ENCODE measurements at regions not wholly inside any gene's neighbourhood (a gene's known extent, or its start where the extent isn't known, plus 50 kb on each side); places are given as distances from the start of the nearest gene placed in this dataset.

DNA sequence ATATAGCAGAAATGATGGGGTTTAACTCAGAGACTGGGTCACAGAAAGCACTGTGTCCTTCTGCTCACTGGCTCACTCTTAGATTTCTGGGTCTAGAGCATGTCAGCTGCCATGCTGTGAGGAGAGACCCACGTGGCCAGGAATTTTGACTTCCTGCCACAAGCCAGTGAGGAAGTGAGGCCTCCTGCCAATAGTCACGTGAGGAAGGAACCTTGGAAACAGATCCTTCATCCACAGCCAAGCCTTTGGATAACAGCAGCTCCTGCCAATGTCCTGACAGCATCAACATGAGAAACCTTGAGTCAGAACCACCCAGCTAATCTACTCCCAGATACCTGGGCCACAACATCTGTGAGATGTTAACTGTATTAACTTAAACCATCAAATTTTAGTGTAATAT lies 114.5 kb upstream of the PLPPR5 start:
- TF ChIP-seq, protein P1, sequence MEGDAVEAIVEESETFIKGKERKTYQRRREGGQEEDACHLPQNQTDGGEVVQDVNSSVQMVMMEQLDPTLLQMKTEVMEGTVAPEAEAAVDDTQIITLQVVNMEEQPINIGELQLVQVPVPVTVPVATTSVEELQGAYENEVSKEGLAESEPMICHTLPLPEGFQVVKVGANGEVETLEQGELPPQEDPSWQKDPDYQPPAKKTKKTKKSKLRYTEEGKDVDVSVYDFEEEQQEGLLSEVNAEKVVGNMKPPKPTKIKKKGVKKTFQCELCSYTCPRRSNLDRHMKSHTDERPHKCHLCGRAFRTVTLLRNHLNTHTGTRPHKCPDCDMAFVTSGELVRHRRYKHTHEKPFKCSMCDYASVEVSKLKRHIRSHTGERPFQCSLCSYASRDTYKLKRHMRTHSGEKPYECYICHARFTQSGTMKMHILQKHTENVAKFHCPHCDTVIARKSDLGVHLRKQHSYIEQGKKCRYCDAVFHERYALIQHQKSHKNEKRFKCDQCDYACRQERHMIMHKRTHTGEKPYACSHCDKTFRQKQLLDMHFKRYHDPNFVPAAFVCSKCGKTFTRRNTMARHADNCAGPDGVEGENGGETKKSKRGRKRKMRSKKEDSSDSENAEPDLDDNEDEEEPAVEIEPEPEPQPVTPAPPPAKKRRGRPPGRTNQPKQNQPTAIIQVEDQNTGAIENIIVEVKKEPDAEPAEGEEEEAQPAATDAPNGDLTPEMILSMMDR (IDR thresholded peaks at IDR 0.05) = no peak
- no peak for TF ChIP-seq ZFX (IDR thresholded peaks at IDR 0.05; ENCODE audit: borderline replicate concordance)

Data from 22Rv1 (cell line).